ENCODE measurements at regions not wholly inside any gene's neighbourhood (a gene's known extent, or its start where the extent isn't known, plus 50 kb on each side); places are given as distances from the start of the nearest gene placed in this dataset.

DNA sequence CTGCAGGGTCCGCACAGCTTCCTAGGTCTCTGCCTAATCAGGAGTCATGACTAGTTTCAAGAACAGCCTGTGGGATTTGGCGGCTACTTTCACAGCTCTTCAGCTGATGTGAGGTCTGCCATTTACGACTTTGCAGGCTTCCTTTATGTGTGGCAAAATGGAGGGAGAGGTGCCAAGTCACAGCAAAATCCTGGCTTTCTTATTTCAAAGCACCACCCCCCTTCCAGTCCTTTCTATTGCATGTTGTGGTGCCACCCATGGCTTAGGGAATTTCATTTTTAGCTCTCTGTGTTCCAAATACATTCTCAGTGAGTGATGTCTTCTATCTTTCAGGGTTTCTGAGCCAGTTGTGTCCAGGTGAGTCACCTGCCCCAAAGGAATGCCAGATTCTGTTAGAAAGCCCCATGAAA is 75.1 kb upstream of the WLS start:
- Mint-ChIP-seq H3K4me1 (no peaks in the 10 kb centered on the region), H3K36me3 (no peaks in the 10 kb centered on the region), H3K27ac (no peak overlapping the region), H3K4me3 (no peak overlapping the region), H3K27me3 (peaks cover 4 to 19% (median 5%) of the 10 kb centered on the region in 3 donors), H3K9me3 (no peaks in the 10 kb centered on the region)
- DNase-seq (no peak), ATAC-seq (ENCODE audit: low read depth in 2 of 2) (no peak)

DNA sequence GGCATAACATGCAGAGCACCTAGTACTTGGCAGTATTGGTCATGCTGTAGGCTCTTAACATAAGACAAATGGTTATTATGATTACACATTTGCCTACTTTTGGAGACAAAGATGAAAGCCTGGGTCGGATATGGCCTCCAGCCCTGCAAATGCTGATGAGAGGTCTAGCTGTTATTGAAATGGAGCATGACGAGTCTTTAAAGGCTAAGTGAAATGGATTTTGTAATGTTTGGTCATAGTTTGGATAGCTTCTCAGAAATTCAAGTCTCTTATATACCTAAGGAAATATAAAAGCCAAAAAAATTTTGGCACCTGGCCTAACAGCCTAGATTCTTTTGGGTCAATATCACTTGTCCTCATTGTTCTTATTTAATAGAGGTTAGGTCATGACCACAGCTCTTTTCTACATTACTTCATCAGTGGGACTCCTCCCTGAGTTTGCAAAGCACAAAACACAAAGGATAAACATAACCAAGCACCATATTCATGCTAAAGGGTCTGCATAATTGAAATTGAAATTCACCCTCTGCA is 69.2 kb upstream of the WLS start:
- Mint-ChIP-seq H3K27ac (no peak overlapping the region), H3K4me1 (no peaks in the 10 kb centered on the region), H3K4me3 (no peak overlapping the region), H3K27me3 (peaks cover 9 to 11% (median 10%) of the 10 kb centered on the region in 3 donors), H3K9me3 (peaks cover 0 to 2% (median 0%) of the 10 kb centered on the region in 7 donors), H3K36me3 (no peaks in the 10 kb centered on the region)
- DNase-seq = no peak
- no peak for ATAC-seq (ENCODE audit: low read depth in 2 of 2)

DNA sequence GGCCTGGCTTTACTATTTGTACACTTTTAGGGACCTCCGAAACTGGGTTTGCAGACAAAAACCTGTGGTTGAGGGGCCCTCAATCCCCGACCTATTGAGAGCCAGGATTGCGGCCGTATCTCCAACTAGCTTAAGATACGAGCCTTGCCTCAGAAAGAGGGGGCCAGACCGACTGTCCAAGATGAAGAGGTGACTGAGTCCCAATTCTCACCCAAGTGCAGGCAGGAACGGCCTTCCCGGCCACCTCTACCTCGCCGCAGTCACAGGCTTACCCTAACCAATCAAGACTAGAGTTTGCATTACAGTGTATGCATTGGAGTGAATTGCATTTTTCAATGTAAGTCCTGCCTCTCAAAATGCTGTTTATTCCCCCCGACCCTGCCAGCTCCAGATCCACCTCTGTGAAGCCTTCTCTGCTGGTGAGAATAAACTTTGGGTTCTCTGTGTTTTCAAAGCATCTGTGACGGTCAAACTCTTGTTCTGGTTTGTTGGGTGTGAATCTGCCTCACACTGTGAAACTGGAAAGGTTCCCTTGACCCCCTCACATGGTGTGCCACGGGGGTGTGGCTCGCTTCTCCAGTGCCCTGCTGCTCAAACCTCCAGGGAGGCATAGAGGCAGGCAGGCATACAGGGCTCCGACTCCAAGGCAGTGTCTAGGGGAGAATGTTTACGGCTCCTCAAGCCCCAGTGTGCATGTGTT is 62.2 kb upstream of the WLS start:
- H3K4me1 Mint-ChIP-seq = no peaks in the 10 kb centered on the region
- peaks cover 0 to 4% (median 0%) of the 10 kb centered on the region in 7 donors for H3K9me3 Mint-ChIP-seq
- H3K36me3 Mint-ChIP-seq = no peaks in the 10 kb centered on the region
- H3K27ac Mint-ChIP-seq = no peak overlapping the region
- ATAC-seq (ENCODE audit: low read depth in 2 of 2) (no peak), DNase-seq (no peak)
- no peak overlapping the region for H3K4me3 Mint-ChIP-seq
- H3K27me3 Mint-ChIP-seq = peaks cover 0 to 13% (median 0%) of the 10 kb centered on the region in 3 donors

DNA sequence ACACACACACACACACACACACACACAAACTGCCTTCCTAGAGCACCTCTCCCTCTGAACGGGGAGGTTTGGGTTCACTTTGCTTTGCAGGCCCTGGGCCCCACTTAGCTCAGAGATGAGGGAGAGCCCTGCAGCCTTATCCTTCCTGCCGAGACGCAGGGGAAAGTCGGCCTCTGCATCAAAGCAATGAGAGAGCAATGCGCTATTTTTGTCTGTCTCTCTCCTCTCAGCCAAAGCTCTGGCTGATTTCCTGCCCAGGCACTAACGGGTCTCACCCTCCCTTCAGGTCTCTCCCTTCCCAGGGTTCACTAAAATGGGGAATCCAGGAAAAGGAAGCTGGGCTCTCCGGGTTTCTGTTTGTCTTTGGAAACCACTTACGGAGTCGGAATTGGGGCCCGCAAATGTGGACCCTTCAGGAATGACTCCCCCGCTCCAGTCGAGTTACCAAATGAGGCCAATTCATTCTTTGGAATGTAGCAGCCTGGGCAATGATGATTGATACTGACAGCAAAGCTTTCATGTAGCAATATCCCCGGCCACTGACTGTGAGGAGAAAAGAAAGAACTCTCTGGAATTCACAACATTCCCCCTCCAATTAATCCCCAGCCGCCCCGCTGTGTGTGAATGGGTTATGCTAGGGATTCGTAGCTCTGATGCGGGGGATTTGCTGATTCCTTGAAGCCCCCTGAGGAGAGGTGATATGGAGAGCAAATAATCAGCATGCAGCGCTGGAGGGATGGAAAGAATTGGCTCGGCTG is 61.5 kb upstream of the WLS start:
- Mint-ChIP-seq H3K27me3 (peaks cover 0 to 13% (median 0%) of the 10 kb centered on the region in 3 donors), H3K27ac (peak overlapping the region in 1 of 6 donors; percentile 94), H3K36me3 (no peaks in the 10 kb centered on the region), H3K4me3 (no peak overlapping the region), H3K9me3 (peaks cover 0 to 4% (median 0%) of the 10 kb centered on the region in 7 donors), H3K4me1 (no peaks in the 10 kb centered on the region)
- DNase-seq (no peak), ATAC-seq (ENCODE audit: low read depth in 2 of 2) (no peak)

DNA sequence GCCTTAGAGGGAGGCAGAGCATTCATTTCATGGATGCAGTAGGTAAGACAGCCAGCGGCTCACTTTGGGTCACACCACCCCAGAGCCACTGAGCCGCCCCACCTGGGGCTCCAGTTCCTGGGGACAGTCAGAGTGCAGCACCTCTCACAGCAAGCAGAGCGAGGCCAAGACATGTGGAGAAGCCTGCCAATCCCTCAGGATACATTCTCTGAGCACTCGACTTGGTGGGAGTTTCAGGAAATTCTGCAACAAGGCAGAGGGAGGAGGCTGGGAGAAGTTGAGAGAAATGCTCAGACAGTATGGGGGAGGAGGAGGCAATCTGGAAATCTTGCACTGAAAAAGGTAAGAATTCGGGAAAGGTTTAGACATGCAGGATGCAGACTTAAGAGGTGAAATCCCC is 60.8 kb upstream of the WLS start:
- Mint-ChIP-seq H3K27me3 (peaks cover 0 to 13% (median 0%) of the 10 kb centered on the region in 3 donors), H3K9me3 (peaks cover 0 to 4% (median 0%) of the 10 kb centered on the region in 7 donors), H3K27ac (peak overlapping the region in 1 of 6 donors; percentile 94), H3K4me3 (no peak overlapping the region), H3K4me1 (no peaks in the 10 kb centered on the region), H3K36me3 (no peaks in the 10 kb centered on the region)
- DNase-seq = no peak
- no peak for ATAC-seq (ENCODE audit: low read depth in 2 of 2)

DNA sequence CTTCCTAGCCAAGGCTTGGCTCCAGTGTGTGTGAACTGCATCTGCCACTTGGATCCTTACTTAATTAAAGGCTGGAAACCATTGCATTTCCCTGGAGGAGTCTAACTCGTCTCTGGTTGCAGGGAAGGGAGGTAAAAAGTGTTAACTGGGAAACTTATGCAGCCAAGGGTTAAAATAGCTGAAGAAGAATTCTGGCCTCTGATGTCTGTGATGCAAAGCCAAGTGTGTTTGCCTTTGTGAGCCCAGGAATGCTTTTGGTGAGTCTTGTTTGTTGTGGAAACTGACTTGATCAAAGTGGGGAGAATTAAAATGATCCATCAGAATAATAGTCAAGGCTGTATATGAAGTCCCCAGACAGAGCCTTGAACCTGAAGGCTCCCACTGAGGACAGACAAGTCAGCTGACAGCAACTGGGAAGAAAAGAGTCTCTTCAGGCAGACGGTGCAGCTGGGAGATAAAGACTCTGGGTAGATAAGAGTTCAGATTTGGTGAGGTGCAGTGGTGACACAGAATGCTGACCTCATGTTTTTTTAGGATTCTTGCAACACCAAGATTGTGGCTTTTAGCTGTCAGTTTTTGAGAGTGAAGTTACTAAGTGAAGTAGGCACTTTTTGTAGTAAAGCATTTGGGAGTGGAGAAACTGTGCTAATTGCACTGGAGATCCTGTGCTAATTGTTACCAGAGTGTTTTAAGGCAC is 59.5 kb upstream of the WLS start:
- ATAC-seq (ENCODE audit: low read depth in 2 of 2) (no peak), DNase-seq (no peak)
- H3K27ac Mint-ChIP-seq = no peak overlapping the region
- H3K9me3 Mint-ChIP-seq = peaks cover 0 to 4% (median 0%) of the 10 kb centered on the region in 7 donors
- H3K36me3 Mint-ChIP-seq = no peaks in the 10 kb centered on the region
- peaks cover 0 to 13% (median 0%) of the 10 kb centered on the region in 3 donors for H3K27me3 Mint-ChIP-seq
- H3K4me3 Mint-ChIP-seq = no peak overlapping the region
- no peaks in the 10 kb centered on the region for H3K4me1 Mint-ChIP-seq

DNA sequence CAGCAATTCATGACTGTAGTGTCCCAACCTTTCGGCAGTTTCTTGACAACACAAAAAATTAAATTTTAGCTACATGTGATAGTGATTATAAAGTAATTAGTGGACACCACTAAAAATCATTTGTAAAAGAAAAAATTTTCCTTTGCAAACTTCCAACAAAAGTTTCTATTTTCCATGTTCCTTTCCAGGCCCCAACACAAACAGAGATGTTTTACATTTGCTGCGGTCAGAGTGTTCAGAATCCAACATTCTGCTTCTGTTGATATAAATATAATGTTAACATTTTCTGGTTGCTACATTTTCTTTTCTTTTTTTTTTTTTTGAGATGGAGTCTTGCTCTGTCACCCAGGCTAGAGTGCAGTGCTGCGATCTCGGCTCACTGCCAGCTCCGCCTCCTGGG is 54.9 kb upstream of the WLS start:
- H3K36me3 Mint-ChIP-seq = no peaks in the 10 kb centered on the region
- peaks cover 0 to 2% (median 2%) of the 10 kb centered on the region in 3 donors for H3K27me3 Mint-ChIP-seq
- ATAC-seq (ENCODE audit: low read depth in 2 of 2) (no peak), DNase-seq (no peak)
- H3K4me3 Mint-ChIP-seq = no peak overlapping the region
- no peaks in the 10 kb centered on the region for H3K4me1 Mint-ChIP-seq
- H3K9me3 Mint-ChIP-seq = no peaks in the 10 kb centered on the region
- H3K27ac Mint-ChIP-seq = no peak overlapping the region

DNA sequence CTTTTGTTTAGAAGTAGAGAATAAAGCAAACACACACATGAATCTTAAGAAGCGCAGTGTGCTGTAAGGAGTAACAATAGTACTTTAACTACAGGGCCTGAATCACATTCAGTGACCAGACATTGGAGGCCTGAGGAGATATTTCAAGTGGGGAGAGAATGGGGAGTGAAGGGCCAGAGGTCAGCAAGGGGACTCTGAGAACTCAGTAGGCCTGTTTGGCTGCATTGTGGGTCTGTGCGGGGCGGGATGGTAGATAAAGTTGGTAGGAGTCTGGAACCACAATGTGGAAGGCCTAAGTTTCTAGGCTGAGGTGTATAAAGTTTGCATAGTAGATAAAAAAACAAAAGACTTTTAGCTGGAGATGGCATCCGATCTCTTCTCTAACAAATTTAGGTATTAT is 52.7 kb upstream of the WLS start:
- ATAC-seq (ENCODE audit: low read depth in 2 of 2) (no peak), DNase-seq (no peak)
- H3K4me3 Mint-ChIP-seq = no peak overlapping the region
- H3K27me3 Mint-ChIP-seq = peaks cover 0 to 10% (median 7%) of the 10 kb centered on the region in 3 donors
- H3K9me3 Mint-ChIP-seq = no peaks in the 10 kb centered on the region
- no peaks in the 10 kb centered on the region for H3K4me1 Mint-ChIP-seq
- no peaks in the 10 kb centered on the region for H3K36me3 Mint-ChIP-seq
- H3K27ac Mint-ChIP-seq = no peak overlapping the region

DNA sequence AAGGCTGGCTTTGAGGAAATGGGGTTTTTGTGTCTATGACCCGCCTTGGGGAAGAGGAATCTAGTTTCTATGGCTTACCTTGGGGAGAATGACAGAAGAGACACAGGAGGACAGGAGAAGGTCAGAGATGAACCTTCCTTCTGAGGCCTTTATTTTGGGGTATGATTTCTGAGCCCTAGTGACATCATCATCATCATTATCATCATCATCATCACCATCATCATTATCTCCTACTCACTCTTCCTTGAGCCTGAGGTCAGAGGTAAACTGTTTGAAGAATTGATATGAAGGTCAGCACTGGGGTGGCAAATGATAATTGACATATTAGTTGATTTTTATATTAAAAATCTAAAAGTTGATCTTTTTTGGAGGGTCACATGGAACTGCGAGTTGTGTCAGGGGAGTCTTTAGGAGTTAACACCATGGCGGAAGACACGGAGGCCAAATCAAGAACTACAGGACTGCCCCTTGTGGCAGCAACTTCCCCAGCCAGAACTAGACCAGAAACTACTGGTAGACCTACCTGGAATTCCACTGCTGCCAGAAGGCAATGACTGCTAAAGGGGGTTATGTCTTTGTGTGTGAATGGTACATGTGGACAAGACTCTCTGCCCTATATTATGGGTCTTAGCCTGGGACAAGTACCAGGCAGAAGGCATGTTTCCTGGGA is 49.8 kb upstream of the WLS start:
- Mint-ChIP-seq H3K36me3 (no peaks in the 10 kb centered on the region), H3K4me1 (no peaks in the 10 kb centered on the region), H3K27me3 (peaks cover 4 to 10% (median 7%) of the 10 kb centered on the region in 3 donors), H3K4me3 (no peak overlapping the region), H3K27ac (no peak overlapping the region), H3K9me3 (no peaks in the 10 kb centered on the region)
- DNase-seq (no peak), ATAC-seq (ENCODE audit: low read depth in 2 of 2) (no peak)
